ENCODE measurements at regions not wholly inside any gene's neighbourhood (a gene's known extent, or its start where the extent isn't known, plus 50 kb on each side); places are given as distances from the start of the nearest gene placed in this dataset.

GRCh38 chr11:15534266-15534665 lies 419.5 kb downstream of the INSC start:
- TF ChIP-seq POLR2A (IDR thresholded peaks at IDR 0.05) (no peak), CTCF (IDR thresholded peaks at IDR 0.05) (no peak)
